ENCODE measurements at regions not wholly inside any gene's neighbourhood (a gene's known extent, or its start where the extent isn't known, plus 50 kb on each side); places are given as distances from the start of the nearest gene placed in this dataset.
A peak's percentile ranks its signal among the peaks of the same experiment; 100 is the strongest.

DNA sequence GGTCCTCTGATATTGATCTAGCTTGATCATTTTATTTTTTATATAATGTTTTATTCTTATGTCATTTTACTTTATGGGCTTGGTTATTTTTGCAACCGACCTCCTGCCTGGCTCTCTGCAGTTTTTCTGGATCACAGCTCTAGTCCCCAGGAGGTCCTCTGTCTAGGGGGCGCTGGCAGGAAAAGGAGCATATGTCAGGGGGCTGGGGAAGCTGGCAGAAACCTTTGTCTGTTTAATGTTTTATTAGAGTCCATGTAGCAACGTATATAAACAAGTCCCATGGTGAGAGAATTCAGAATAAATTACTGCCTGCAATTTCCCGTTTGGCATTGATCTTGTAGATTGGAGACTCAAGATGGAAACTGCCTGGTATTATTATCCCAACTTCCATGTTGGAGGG is 133.5 kb upstream of the ZBED5 start:
- H3K27ac ChIP-seq (ENCODE audit: low read depth, low read length) = no peak overlapping the region
- no peaks in the 10 kb centered on the region for H3K79me2 ChIP-seq (ENCODE audit: insufficient read depth, low read length)
- no peak for DNase-seq (ENCODE audit: low read depth)
- Mint-ChIP-seq H3K4me3 (ENCODE audit: unreplicated experiment) (no peak overlapping the region), H3K9me3 (ENCODE audit: unreplicated experiment) (peaks cover 15% of the 10 kb centered on the region), H3K27ac (ENCODE audit: unreplicated experiment) (peak overlapping the region; percentile 41), H3K27me3 (ENCODE audit: low read depth, unreplicated experiment) (peaks cover 1% of the 10 kb centered on the region), H3K36me3 (ENCODE audit: low read depth, unreplicated experiment) (no peaks in the 10 kb centered on the region), H3K4me1 (ENCODE audit: low read depth, unreplicated experiment) (peaks cover 2% of the 10 kb centered on the region)
- H3K36me3 ChIP-seq (ENCODE audit: insufficient read depth, low read length) = no peaks in the 10 kb centered on the region
- H2AFZ ChIP-seq (ENCODE audit: low read depth, low read length) = no peak overlapping the region
- H3K4me2 ChIP-seq (ENCODE audit: low read length) = no peak overlapping the region
- no peaks in the 10 kb centered on the region for H4K20me1 ChIP-seq (ENCODE audit: insufficient read depth, low read length)
- no peaks in the 10 kb centered on the region for H3K4me1 ChIP-seq (ENCODE audit: insufficient read depth, low read length)
- no peak overlapping the region for H3K9ac ChIP-seq (ENCODE audit: low read length)
- peaks cover 2% of the 10 kb centered on the region for H3K9me3 ChIP-seq (ENCODE audit: insufficient read depth, low read depth, low read length)
- FAIRE-seq = no peak
- no peak overlapping the region for H3K4me3 ChIP-seq (ENCODE audit: insufficient read depth, low read depth, low read length)
- H3K27me3 ChIP-seq (ENCODE audit: insufficient read depth, low read length) = peaks cover 6% of the 10 kb centered on the region
- no peak for TF ChIP-seq EZH2 (IDR thresholded peaks at IDR 0.05; ENCODE audit: insufficient read depth, low read length)
- TF ChIP-seq, protein P1, sequence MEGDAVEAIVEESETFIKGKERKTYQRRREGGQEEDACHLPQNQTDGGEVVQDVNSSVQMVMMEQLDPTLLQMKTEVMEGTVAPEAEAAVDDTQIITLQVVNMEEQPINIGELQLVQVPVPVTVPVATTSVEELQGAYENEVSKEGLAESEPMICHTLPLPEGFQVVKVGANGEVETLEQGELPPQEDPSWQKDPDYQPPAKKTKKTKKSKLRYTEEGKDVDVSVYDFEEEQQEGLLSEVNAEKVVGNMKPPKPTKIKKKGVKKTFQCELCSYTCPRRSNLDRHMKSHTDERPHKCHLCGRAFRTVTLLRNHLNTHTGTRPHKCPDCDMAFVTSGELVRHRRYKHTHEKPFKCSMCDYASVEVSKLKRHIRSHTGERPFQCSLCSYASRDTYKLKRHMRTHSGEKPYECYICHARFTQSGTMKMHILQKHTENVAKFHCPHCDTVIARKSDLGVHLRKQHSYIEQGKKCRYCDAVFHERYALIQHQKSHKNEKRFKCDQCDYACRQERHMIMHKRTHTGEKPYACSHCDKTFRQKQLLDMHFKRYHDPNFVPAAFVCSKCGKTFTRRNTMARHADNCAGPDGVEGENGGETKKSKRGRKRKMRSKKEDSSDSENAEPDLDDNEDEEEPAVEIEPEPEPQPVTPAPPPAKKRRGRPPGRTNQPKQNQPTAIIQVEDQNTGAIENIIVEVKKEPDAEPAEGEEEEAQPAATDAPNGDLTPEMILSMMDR (IDR thresholded peaks at IDR 0.05; ENCODE audit: insufficient read depth, low read depth, low read length) = no peak

DNA sequence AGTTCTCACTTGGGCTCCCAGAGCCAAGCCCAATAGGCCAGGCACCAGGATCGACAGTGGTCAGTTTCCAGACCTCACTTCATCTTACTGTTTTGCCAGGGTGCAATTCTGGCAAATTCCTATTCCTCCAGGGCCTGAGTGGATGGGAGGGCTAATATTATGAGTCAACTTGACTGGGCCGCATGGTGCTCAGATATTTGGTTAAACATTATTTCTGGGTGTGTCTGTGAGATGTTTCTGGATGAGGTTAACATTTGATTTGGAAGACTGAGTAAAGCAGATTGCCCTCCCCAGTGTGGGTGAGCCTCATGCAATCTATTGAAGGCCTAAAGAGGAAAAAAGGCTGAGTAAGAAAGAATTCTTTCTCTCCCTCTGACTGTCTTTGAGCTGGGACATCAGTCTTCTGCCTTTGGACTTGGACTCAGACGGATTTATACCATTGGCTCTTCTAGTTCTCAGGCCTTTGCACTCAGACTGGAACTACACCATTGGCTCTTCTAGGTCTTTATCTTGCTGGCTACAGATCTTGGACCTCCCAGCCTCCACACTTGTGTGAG is 132.9 kb upstream of the ZBED5 start:
- no peak for TF ChIP-seq EZH2 (IDR thresholded peaks at IDR 0.05; ENCODE audit: insufficient read depth, low read length)
- H3K9ac ChIP-seq (ENCODE audit: low read length) = no peak overlapping the region
- no peak overlapping the region for H3K4me3 ChIP-seq (ENCODE audit: insufficient read depth, low read depth, low read length)
- no peaks in the 10 kb centered on the region for H4K20me1 ChIP-seq (ENCODE audit: insufficient read depth, low read length)
- no peak overlapping the region for H2AFZ ChIP-seq (ENCODE audit: low read depth, low read length)
- Mint-ChIP-seq H3K9me3 (ENCODE audit: unreplicated experiment) (peaks cover 15% of the 10 kb centered on the region), H3K4me1 (ENCODE audit: low read depth, unreplicated experiment) (peaks cover 2% of the 10 kb centered on the region), H3K36me3 (ENCODE audit: low read depth, unreplicated experiment) (no peaks in the 10 kb centered on the region), H3K4me3 (ENCODE audit: unreplicated experiment) (no peak overlapping the region), H3K27ac (ENCODE audit: unreplicated experiment) (no peak overlapping the region), H3K27me3 (ENCODE audit: low read depth, unreplicated experiment) (peaks cover 1% of the 10 kb centered on the region)
- H3K9me3 ChIP-seq (ENCODE audit: insufficient read depth, low read depth, low read length) = peaks cover 2% of the 10 kb centered on the region
- no peak overlapping the region for H3K4me2 ChIP-seq (ENCODE audit: low read length)
- no peaks in the 10 kb centered on the region for H3K79me2 ChIP-seq (ENCODE audit: insufficient read depth, low read length)
- H3K27me3 ChIP-seq (ENCODE audit: insufficient read depth, low read length) = peaks cover 3% of the 10 kb centered on the region
- H3K36me3 ChIP-seq (ENCODE audit: insufficient read depth, low read length) = no peaks in the 10 kb centered on the region
- no peak for FAIRE-seq
- no peaks in the 10 kb centered on the region for H3K4me1 ChIP-seq (ENCODE audit: insufficient read depth, low read length)
- DNase-seq (ENCODE audit: low read depth) = no peak
- no peak overlapping the region for H3K27ac ChIP-seq (ENCODE audit: low read depth, low read length)

DNA sequence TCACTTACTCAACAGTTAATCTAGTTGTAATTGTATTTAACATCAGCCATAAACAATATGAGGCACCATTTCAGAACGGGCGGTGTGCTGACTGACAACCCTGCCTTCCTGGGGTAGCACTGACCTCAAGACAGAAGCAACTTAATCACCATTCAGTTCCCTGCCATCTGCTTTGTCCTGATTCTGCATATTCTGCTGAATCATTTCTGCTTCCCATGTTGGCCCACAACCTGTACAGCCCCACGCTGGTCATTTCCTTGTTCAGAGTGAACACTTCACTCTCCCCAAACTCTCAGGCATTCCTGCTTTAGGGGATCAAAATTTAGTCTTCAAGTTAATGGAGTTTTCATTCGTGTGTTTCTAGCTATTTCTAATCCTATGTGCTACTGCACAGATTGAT is 132.3 kb upstream of the ZBED5 start:
- TF ChIP-seq, protein P1 (IDR thresholded peaks at IDR 0.05; ENCODE audit: insufficient read depth, low read depth, low read length) = no peak
- no peak for TF ChIP-seq EZH2 (IDR thresholded peaks at IDR 0.05; ENCODE audit: insufficient read depth, low read length)

More for the DNA sequence above, 132.3 kb upstream of the ZBED5 start:
- Histone ChIP-seq H3K4me1 (ENCODE audit: insufficient read depth, low read length) (no peaks in the 10 kb centered on the region), H2AFZ (ENCODE audit: low read depth, low read length) (no peak overlapping the region), H3K4me3 (ENCODE audit: insufficient read depth, low read depth, low read length) (no peak overlapping the region), H3K4me2 (ENCODE audit: low read length) (no peak overlapping the region), H3K9ac (ENCODE audit: low read length) (no peak overlapping the region), H3K36me3 (ENCODE audit: insufficient read depth, low read length) (no peaks in the 10 kb centered on the region), H3K27me3 (ENCODE audit: insufficient read depth, low read length) (peaks cover 3% of the 10 kb centered on the region), H4K20me1 (ENCODE audit: insufficient read depth, low read length) (no peaks in the 10 kb centered on the region), H3K27ac (ENCODE audit: low read depth, low read length) (no peak overlapping the region), H3K9me3 (ENCODE audit: insufficient read depth, low read depth, low read length) (peaks cover 2% of the 10 kb centered on the region), H3K79me2 (ENCODE audit: insufficient read depth, low read length) (no peaks in the 10 kb centered on the region)
- Mint-ChIP-seq H3K27me3 (ENCODE audit: low read depth, unreplicated experiment) (peaks cover 1% of the 10 kb centered on the region), H3K36me3 (ENCODE audit: low read depth, unreplicated experiment) (no peaks in the 10 kb centered on the region), H3K27ac (ENCODE audit: unreplicated experiment) (no peak overlapping the region), H3K9me3 (ENCODE audit: unreplicated experiment) (peaks cover 11% of the 10 kb centered on the region), H3K4me1 (ENCODE audit: low read depth, unreplicated experiment) (peaks cover 2% of the 10 kb centered on the region), H3K4me3 (ENCODE audit: unreplicated experiment) (no peak overlapping the region)
- DNase-seq (ENCODE audit: low read depth) (no peak), FAIRE-seq (no peak)
